Fibroblast of skin of right biceps (primary cell): ENCODE measurements at regions not wholly inside any gene's neighbourhood (a gene's known extent, or its start where the extent isn't known, plus 50 kb on each side); places are given as distances from the start of the nearest gene placed in this dataset.
A peak's percentile ranks its signal among the peaks of the same experiment; 100 is the strongest.

Source experiments
- DNase-seq: peaks from one replicate; pipeline ENCODE4 v3.0.0-alpha.2; 2013

- DNase-seq, result peak; percentile 76
These were observed 154.5 kb upstream of the SPAG17 start for GRCh38 chr1:118339400-118340124.

DNA sequence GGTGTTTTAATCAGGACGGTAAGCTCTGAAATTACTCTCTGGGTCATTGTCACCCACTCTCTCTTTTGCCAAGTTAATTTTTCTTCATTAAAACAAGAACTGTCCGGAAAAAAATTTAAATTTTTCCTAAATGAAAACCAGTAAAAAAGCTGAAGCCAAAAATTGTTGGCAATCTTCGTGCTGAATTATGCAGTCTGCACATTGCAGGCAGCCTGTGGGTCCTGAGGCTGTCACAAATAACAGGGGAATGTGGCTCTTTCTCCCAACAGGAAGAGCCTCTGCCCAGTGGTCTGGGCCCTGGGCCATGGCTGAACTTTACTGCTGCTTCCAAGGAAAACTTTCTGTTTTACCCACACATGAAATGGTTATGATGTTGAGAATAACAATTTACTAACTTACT lies 153.9 kb upstream of the SPAG17 start:
- DNase-seq, result peak; percentile 42

GRCh38 chr1:118337346-118337745 lies 152.3 kb upstream of the SPAG17 start:
- peak; percentile 12 for DNase-seq

DNA sequence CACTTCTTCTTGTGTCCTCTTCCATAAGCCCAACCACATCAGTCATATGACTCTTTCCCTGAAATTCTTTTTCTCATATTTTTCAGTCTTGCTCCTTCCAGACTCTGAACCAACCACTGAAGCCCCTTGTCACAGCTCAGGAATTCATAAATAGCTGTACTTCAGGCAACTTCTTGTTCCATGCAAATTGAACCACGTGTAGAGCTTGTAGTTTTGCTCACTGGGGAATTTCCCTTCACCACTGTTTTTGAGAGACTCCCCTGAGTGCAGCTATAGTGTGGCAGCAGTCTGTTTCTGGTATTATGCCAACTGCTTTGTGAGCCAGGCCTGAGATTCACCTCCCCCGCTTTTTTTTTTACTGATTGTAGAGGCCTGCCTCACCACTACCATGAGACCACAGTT lies 150.3 kb upstream of the SPAG17 start:
- DNase-seq, result peak; percentile 98

GRCh38 chr1:118334506-118334905 lies 149.5 kb upstream of the SPAG17 start:
- DNase-seq, result no peak

DNA sequence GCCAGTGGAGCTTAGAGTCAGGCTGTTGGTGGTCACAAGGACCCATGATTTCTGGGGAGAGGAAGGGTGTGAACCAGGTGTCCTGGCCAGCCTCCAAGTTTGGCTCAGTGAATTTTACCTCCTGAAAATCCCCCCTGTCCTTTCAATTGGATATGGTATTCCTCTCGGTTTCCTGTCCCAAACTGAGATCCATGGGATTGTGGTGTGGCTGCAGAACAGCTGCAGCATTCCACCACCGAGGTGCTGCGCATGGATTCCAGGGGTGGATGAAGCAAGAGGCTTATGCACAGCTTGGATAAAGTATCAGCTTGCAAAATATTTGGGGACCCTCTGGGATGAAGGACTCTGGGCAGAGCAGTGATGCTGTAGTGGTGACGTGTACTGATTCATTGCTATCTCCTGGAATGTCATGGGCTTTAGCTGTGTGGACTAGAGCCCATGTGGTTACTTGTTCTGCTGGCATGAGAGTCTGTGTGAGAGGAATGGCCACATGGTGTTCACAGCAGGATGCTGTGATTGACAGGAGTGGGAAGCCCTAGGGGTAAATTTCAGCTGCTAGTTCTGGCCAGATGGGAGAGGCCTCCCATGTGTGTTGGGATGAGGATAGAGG lies 148.7 kb upstream of the SPAG17 start:
- peak; percentile 85 for DNase-seq

GRCh38 chr1:118326960-118327629 lies 142.1 kb upstream of the SPAG17 start:
- DNase-seq, result no peak

DNA sequence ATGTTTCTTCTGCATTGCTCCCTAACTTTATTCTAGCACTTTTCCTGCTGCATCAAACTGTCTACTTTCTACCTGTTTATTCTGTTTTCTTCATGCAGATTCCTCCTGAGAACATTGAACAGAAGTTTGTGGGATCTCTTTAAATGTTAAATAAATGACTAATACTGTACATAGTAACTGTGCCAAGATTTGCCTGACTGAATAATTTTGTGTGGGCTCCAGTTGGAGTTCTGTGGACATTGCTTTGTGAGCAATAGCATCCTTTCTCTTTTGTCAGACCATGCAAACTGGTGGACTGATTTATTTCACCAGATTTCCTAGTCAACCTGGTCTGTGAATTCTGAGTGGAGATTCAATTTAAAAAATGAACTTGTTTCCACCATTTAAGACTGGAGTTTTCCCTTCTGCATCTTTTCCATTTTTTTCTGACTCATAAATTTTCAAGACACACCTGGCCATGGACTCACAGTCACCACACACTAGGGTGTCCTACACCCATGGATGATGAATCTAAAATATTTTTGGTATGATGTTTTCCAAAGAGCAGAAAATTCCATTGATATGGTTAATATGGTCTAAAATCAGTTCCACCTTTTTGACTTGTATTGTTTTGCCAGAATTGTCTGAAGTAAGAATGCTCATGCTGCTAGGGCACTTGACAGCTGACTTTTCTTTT lies 140.7 kb upstream of the SPAG17 start:
- peak; percentile 71 for DNase-seq

DNA sequence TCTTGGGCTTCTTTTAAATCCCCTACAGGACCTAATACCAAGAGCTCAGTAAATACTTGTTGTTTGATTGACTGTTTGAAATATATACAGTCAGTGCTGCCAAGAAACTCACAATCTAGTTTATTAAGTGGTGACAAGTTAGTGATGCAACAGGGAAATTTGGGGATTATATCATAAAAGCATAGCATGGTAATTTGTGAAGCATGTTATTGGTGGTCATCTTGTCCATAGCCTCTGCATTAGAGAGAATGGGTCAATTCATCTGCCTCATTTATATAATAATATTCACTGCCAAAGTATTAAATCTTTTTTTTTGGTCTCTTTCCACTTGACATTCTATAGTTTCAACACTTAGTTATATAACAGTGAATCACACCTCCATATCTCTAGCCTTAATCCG lies 138.2 kb upstream of the SPAG17 start:
- no peak for DNase-seq

DNA sequence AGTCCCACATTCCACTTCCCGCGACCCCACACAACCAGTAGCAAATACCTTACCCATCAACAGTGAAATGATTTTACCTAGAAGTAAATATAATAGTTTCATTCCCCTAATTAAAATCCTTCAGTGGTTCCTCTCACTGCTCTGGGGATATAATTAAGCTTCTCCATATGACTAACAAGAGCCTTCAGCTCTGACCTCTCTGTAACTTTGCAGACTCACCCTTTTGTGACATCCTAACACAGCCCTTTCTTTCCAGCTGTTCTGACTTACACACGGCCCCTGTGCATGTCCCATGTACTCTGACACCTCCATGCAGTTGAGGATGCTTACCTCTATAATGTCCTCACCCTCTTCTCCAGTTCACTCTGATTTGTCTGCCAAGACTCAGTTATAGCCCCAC lies 137.3 kb upstream of the SPAG17 start:
- no peak for DNase-seq

DNA sequence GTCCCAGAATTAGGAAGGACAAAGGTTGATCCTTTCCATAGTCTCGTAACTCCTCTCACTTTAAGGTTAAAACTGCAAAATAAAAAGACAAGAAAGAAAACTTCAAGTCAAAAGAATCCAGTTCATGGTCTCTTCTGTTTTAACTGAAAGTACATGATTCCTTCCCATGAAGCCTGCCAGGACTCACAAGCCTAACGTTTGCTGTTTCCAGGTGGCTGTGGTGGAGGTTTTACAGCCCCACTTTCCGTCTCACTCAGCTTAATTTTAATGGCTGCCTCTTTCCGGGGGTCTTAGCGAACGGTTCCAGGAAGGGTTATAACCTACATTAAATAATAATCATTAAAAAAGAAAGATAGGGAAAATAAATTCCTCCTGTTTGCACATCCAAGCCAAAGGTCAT lies 136.8 kb upstream of the SPAG17 start:
- no peak for DNase-seq

DNA sequence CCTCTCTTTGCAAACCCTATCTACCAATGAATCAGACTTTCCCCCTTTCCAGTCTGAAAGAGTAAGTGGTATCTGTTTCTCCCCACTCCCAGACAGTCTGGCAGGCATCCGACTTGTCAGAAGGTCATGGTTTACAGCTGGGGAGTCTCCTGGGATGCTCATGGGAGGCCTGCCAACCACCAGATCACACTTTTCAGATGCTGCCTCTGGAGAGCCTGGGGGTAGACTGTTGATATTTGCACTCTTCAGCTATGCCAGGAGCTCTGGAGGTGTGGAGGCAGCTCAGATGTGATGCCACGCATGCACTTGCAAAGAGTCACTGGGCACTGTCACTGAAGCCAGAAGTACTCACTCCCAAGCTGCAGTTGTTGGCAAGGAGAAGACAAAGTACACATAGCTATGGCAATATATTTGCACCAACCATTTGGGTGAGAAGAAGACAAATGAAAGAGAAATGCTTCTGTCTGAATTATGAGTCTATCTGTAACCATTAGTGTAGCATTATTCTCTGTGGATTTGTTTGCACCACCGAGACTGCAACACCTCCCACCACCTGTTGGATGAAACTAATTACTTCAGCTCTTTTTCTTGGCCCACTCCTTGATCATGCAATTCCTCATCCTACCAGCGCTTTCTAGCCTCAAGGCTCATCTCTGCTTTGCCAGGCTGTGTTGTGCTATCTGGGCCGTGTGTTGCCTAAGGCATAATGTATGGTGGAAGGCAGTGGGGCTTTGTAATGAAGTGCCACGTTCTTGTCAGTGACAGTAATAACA lies 133.0 kb upstream of the SPAG17 start:
- peak; percentile 78 for DNase-seq

- DNase-seq, result no peak
These were observed 121.8 kb upstream of the SPAG17 start for GRCh38 chr1:118306851-118307250.

GRCh38 chr1:118304722-118305359 lies 119.8 kb upstream of the SPAG17 start:
- DNase-seq, result peak; percentile 61

DNA sequence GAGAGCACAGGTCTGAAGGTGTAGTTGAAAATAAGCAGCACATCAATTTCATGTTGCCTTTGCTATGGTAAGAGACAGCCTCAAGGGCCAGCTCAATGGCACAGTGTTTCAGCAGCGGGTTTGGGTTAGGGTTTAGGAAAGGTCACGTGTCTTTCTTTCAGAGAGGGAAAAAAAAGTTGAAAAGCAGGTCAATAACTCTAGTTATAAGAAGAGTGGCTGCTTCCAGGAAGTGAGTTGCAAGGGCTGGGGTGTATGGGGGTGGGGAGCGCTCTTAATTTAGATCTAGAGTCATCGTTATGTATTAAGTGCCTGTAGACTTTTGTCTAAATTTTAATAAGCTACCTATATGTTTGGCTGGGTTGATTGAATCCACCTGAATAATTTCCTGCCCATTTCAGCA lies 118.5 kb upstream of the SPAG17 start:
- DNase-seq, result no peak

DNA sequence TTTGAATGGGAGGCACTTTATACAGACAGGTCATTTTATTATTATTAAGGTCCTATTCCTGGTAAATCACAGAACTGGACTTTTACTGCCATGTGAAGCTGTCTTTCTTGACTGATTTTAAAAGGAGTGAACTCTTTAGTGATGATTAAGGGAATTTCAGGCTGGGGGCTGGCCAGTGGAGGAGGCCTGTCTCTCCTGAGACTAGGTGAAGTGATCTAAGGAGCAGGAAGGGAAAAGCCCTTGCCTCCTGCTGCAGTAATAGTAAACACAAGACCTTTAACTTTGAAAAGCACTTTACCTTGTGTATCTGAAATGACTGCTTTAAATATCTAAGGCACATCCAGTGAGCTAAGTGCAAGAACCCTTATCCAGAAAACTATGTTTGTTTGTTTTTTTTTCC lies 118.0 kb upstream of the SPAG17 start:
- DNase-seq, result no peak

DNA sequence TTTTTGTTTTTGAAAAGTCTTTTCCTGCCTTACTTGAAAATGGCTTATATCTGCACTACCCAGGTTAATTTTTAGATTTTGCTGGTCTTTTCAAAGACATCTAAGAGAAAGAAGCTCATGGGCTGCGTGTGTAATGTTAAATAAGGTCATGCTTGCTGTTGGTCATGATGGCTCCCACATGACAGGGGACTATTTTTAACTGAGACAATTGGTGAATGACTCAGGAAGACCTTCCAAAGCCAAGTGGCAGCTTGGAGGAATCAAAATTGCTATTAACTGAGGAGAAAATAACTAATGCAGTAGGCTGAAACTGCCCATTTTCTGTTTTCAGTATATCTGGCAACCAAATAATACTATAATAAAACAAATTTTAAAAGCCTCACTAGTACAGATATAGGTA lies 117.1 kb upstream of the SPAG17 start:
- peak; percentile 33 for DNase-seq

GRCh38 chr1:118300808-118301207 lies 115.8 kb upstream of the SPAG17 start:
- no peak for DNase-seq

- DNase-seq, result no peak
These were observed 113.4 kb upstream of the SPAG17 start for GRCh38 chr1:118298397-118298796.

DNA sequence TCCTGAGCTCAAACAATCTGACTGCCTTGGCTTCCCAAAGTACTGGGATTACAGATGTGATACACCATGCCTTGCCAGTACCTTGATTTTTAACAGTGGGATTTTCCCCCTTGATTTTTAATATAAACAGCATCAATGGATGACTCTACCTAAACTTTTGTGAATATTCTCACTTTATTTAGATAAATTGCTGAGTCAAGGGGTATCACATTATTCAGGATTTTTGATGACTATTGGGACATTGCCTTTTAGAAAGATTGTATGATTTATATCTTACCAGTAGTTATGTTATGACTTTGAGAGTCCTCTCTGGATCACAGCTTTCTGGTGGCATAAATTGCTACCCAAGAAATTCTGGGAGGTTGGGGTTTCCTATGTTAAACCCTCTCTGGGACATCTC lies 112.5 kb upstream of the SPAG17 start:
- no peak for DNase-seq

DNA sequence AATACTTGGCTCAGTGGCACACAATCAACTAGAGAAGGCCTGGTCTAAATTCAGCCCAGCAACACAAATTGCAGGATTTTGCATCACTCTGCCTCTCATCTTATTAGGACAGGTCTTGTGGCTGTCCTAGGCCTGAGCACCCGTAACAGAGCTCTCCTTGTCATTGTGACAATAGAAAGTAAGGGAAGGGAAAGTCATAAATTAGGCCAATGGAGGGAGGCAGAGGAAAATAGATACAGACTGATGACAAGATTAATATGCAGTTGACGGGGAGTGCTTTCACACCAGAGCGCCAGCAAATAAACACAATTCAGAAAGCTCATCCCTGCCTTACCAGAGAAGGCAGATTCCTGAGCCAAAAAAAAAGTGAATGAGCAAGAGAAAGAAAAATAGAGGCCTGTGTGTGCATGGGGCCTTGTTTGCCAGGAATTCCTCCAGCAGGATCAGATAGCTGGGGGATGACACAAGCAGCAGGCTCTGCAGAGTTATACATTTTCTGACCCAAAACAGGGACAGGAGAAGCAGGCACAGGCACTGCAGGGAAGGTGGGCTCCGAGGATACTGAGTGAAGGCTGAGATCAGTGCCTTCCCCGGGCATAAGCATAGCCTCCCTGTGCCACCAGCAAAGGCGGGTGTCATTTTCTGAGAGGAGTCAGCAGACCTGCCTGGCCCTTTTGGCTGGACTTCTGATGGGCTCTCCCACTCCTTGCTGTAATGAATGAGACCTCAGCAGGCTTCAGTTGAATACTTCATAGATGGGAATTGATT lies 110.0 kb upstream of the SPAG17 start:
- peak; percentile 86 for DNase-seq

DNA sequence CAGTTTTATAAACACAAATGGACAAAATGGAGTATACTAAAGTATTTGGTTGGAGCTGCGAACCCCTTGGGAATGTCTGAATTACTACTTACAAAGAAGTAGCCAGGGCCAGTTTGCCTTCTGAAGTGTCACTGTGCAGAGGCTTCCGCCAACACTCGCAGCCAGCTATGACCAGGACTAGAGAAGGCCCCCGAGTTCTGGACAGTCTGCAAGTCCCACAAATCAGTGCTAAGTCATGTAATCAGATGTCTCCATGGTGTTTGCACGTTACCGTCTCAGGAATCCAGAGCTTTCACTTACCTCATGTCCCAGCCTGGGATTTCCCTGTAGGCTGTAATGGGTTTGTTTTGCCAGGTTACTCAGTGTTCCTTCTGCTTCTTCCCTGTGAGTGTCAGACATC lies 106.6 kb upstream of the SPAG17 start:
- peak; percentile 11 for DNase-seq
